ENCODE measurements at regions not wholly inside any gene's neighbourhood (a gene's known extent, or its start where the extent isn't known, plus 50 kb on each side); places are given as distances from the start of the nearest gene placed in this dataset.

GRCh38 chr12:107368586-107368985 is 275.2 kb upstream of the CRY1 start:
- Histone ChIP-seq H4K20me1 (replicated peaks; ENCODE audit: control insufficient read depth, extremely low read depth, insufficient read depth, low read length) (no peaks in the 10 kb centered on the region), H3K27ac (ENCODE audit: insufficient read depth, low read depth, low read length) (no peak overlapping the region), H3K79me2 (ENCODE audit: control insufficient read depth, insufficient read depth, low read length) (no peaks in the 10 kb centered on the region), H3K9me3 (replicated peaks; ENCODE audit: control insufficient read depth, insufficient read depth, low read length) (no peaks in the 10 kb centered on the region), H3K4me3 (replicated peaks in 1 of 3; ENCODE audit: insufficient read depth in 1 of 3, low read depth in 1 of 3, low read length in 3 of 3) (no peak overlapping the region), H3K9me1 (replicated peaks; ENCODE audit: control insufficient read depth, extremely low read depth, insufficient read depth, low read length) (no peaks in the 10 kb centered on the region), H3K36me3 (ENCODE audit: control insufficient read depth in 2 of 2, extremely low read depth in 1 of 2, insufficient read depth in 2 of 2, low read length in 2 of 2) (no peaks in the 10 kb centered on the region), H3K4me2 (ENCODE audit: insufficient read depth, low read length) (no peak overlapping the region), H3K27me3 (ENCODE audit: control insufficient read depth in 2 of 2, insufficient read depth in 2 of 2, low read length in 2 of 2) (no peaks in the 10 kb centered on the region), H3K4me1 (ENCODE audit: control insufficient read depth, extremely low read depth, insufficient read depth, low read length) (no peaks in the 10 kb centered on the region), H3K9ac (replicated peaks; ENCODE audit: extremely low read depth, insufficient read depth, low read length) (no peak overlapping the region), H2AFZ (ENCODE audit: low read depth, low read length) (no peak overlapping the region)
- BruUV-seq (replicated peaks), result no TSS peak
- DNase-seq (ENCODE audit: low read depth, low spot score) (no peak), FAIRE-seq (no peak)
- ChIA-PET CTCF (no interaction called here), POLR2A (no interaction called here)
- dilution Hi-C loops (cut with MboI; ENCODE audit: extremely low pct_ligation_motif_present, low sequenced_read_pairs), result no loop called here
- TF ChIP-seq POLR2AphosphoS5 (IDR thresholded peaks at IDR 0.05; ENCODE audit: insufficient read depth, low read depth, low read length) (no peak), POLR2A (IDR thresholded peaks at IDR 0.05; ENCODE audit: low read depth, low read length) (no peak), FOS (IDR thresholded peaks at IDR 0.05; ENCODE audit: borderline replicate concordance, insufficient read depth, low read length) (no peak), MYC (IDR thresholded peaks at IDR 0.05; ENCODE audit: low read depth, low read length) (no peak), CTCF (IDR thresholded peaks at IDR 0.05; ENCODE audit: extremely low read depth in 1 of 2, insufficient read depth in 1 of 2, low read depth in 1 of 2, low read length in 2 of 2) (no peak), GATA2 (IDR thresholded peaks at IDR 0.05; ENCODE audit: insufficient read depth, insufficient read length, low read depth, low read length) (no peak), JUN (IDR thresholded peaks at IDR 0.05; ENCODE audit: borderline replicate concordance, insufficient read depth, insufficient read length, low read depth) (no peak), EZH2 (IDR thresholded peaks at IDR 0.05; ENCODE audit: borderline replicate concordance, low read depth, low read length, severe bottlenecking) (no peak)
- TF ChIP-seq, protein P1, sequence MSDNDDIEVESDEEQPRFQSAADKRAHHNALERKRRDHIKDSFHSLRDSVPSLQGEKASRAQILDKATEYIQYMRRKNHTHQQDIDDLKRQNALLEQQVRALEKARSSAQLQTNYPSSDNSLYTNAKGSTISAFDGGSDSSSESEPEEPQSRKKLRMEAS (IDR thresholded peaks at IDR 0.05; ENCODE audit: insufficient read depth, insufficient read length), result no peak
- intact Hi-C loops (cut with micrococcal nuclease), result no loop called here
